Heart right ventricle (tissue), 16 donors: ENCODE measurements at regions not wholly inside any gene's neighbourhood (a gene's known extent, or its start where the extent isn't known, plus 50 kb on each side); places are given as distances from the start of the nearest gene placed in this dataset.

Experiments used
- ATAC-seq, 8 donors: fragments of 200-7000 bp; cut with Tn5 transposase; one replicate each; pipeline ENCODE4 v1.9.1; 2020; ENCODE audit warnings: mild to moderate bottlenecking in 8 of 8, moderate library complexity in 8 of 8, moderate number of reproducible peaks in 1 of 8
- DNase-seq, 2 donors: peaks; one replicate each; pipeline ENCODE4 v3.0.0-alpha.2; 2020
- H3K27ac ChIP-seq, 10 donors: fragments of 200-600 bp; sonication (generic) in 2 of 10; one replicate each; pipeline versions ENCODE4 v1.5.0 to v1.8.0; 2020 to 2022; ENCODE audit warnings: mild to moderate bottlenecking in 3 of 10
- H3K27me3 ChIP-seq, 7 donors: fragments of 200-600 bp; one replicate each; pipeline ENCODE4 v1.8.0; 2021 to 2022; ENCODE audit warnings: mild to moderate bottlenecking in 2 of 7
- H3K36me3 ChIP-seq, 9 donors: fragments of 200-600 bp; sonication (generic) in 1 of 9; one replicate each; pipeline versions ENCODE4 v1.5.0 to v1.8.0; 2020 to 2022; ENCODE audit warnings: mild to moderate bottlenecking in 2 of 9
- H3K4me1 ChIP-seq, 9 donors: fragments of 200-600 bp; sonication (generic) in 1 of 9; one replicate each; pipeline versions ENCODE4 v1.5.0 to v1.8.0; 2020 to 2022; ENCODE audit warnings: mild to moderate bottlenecking in 4 of 9
- H3K4me3 ChIP-seq, 10 donors: fragments of 200-600 bp; sonication (generic) in 2 of 10; one replicate each; pipeline versions ENCODE4 v1.5.0 to v1.8.0; 2020 to 2022; ENCODE audit warnings: mild to moderate bottlenecking in 7 of 10, moderate library complexity in 2 of 10
- H3K9me3 ChIP-seq, 11 donors: fragments of 200-600 bp in 10 of 11; sonication (generic) in 2 of 11; one replicate each; pipeline versions ENCODE4 v1.5.0 to v1.8.0; 2013 to 2022; ENCODE audit warnings: mild to moderate bottlenecking in 2 of 11, control low read depth in 1 of 11, moderate library complexity in 1 of 11
- WGBS, 2 donors: extraction: QIAGEN DNeasy Blood & Tissue Kit; methylation state at CpG; one replicate each; pipeline ENCODE4 v1.1.7; 2013; ENCODE audit warnings: inconsistent platforms in 1 of 2; 5-methylcytosine and 5-hydroxymethylcytosine counted together
- intact Hi-C, 10 donors: fragments of 100-400 bp; cut with DNase I; formaldehyde crosslinking; loops; one replicate each; pipeline versions ENCODE4 v1.11.1 to v1.14.2; 2022
- TF ChIP-seq, protein P1 (sequence below), 9 donors: fragments of 200-600 bp; sonication (generic) in 2 of 9; IDR thresholded peaks; one replicate each; pipeline versions ENCODE4 v1.5.0 to v1.8.0; 2021 to 2022; ENCODE audit warnings: antibody characterized with exemption in 9 of 9, mild to moderate bottlenecking in 5 of 9, moderate library complexity in 1 of 9
- donor health status: Arrhythmogenic right ventricular cardiomyopathy.
- donor health status: ischemic (EF 13 %, LVEDD 7.1; RV severe dilation, severe dysfunction).
- donor health status: healthy with polysubstance abuse.
- donor health status: DM: no; HTN: yes; CAD: no.
- donor health status: DM: no; HTN: no; CAD: no.
- donor health status: ischemic (EF 25% LVEDD 6.9; RV normal size, moderate dysfunction).
- donor health status: ischemic (EF 25% LVEDD 5.7; RV mildly dilated, moderate dysfunction).
- donor health status: healthy.
- donor health status: DM: yes; HTN: yes; CAD: no.
- donor health status: Ischemic cardiomyopathy.
- donor health status: ischemic (EF 35%, LVEDD 5.7; RV mildly dilated, moderate dysfunction).
- donor health status: nonischemic (EF 11% LVEDD 7.7; RV severe dilation, severe dysfunction).
- donor health status: DM: yes; HTN: yes; CAD: no.
- donor health status: PGD.
- donor health status: ischemic (EF 29% LVEDD 5.4; RV normal size, mild dysfunction).
- donor health status: nonischemic (EF 23%, LVEDD 6.1; RV moderate dilation, normal function).

DNA sequence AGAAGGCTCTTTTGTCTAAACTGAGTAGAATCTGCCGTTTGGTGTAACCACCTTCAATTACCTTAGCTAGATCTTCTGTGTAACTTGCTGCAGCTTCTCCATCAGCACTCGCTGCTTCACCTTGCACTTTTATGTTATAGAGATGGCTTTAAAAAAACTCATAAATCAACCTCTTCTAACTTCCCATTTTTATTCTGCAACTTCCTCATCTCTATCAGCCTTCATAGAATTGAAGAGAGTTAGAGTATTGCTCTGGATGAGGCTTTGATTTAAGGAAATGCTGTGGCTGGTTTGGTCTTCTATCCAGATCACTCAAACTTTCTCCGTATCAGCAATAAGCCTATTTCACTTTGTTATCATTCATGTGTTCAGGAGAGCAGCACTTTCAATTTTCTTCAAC lies 1131.9 kb upstream of the CELF2 start:
- no peaks in the 10 kb centered on the region for H3K27me3 ChIP-seq
- peaks cover 0 to 32% (median 8%) of the 10 kb centered on the region in 11 donors for H3K9me3 ChIP-seq
- no peaks in the 10 kb centered on the region for H3K4me1 ChIP-seq
- DNase-seq (no peak), ATAC-seq (no peak)
- TF ChIP-seq, protein P1, sequence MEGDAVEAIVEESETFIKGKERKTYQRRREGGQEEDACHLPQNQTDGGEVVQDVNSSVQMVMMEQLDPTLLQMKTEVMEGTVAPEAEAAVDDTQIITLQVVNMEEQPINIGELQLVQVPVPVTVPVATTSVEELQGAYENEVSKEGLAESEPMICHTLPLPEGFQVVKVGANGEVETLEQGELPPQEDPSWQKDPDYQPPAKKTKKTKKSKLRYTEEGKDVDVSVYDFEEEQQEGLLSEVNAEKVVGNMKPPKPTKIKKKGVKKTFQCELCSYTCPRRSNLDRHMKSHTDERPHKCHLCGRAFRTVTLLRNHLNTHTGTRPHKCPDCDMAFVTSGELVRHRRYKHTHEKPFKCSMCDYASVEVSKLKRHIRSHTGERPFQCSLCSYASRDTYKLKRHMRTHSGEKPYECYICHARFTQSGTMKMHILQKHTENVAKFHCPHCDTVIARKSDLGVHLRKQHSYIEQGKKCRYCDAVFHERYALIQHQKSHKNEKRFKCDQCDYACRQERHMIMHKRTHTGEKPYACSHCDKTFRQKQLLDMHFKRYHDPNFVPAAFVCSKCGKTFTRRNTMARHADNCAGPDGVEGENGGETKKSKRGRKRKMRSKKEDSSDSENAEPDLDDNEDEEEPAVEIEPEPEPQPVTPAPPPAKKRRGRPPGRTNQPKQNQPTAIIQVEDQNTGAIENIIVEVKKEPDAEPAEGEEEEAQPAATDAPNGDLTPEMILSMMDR (IDR thresholded peaks at IDR 0.05): no peak
- H3K4me3 ChIP-seq: no peak overlapping the region
- no peaks in the 10 kb centered on the region for H3K36me3 ChIP-seq
- WGBS, 2 donors: 80 to 82% methylated on average over 3 of the region's 3 CpGs
- intact Hi-C loops: no loop called here
- H3K27ac ChIP-seq: no peak overlapping the region

DNA sequence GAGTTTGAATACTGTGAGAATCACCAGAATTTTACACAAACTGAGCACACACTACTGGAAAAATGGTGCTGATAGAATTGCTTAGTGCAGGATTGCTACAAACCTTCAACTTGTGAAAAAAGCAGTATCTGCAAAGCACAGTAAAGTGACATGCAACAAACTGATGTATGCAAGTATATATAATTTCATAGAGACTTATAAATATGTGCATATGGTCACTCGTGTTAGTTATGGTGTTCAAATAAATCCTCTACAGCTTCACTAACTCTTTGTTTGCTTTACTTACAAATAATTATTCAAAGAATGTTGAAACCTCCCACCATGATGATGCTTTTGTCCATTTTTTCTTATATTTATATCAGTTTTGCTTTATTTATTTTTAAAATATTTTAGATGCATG lies 1130.9 kb upstream of the CELF2 start:
- TF ChIP-seq, protein P1 (IDR thresholded peaks at IDR 0.05): no peak
- Histone ChIP-seq H3K9me3 (peaks cover 0 to 24% (median 8%) of the 10 kb centered on the region in 11 donors), H3K27ac (no peak overlapping the region), H3K4me3 (no peak overlapping the region), H3K27me3 (no peaks in the 10 kb centered on the region), H3K4me1 (no peaks in the 10 kb centered on the region), H3K36me3 (no peaks in the 10 kb centered on the region)
- no peak for DNase-seq
- WGBS, 2 donors: 78 to 81% methylated on average over 1 of the region's 1 CpG
- no peak for ATAC-seq
- intact Hi-C loops: no loop called here

DNA sequence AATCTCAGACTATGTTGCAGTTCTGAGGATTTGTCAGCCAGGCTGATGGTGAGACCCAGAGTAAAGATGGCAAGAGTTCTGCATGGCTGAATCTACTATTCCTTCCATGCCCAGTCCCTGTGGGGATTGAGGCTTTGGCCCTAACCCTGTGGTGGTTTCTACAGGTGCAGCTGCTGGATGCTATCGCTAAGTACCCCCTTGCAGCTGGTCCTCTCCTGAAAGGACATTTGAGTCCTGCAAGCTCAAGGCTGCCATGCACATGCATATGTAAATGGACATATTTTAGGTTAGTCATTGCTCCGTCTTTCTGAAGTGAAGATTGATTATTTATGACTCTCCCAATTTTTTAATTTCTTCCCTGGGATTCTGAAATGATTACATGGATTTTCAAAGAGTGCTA lies 1122.2 kb upstream of the CELF2 start:
- H3K4me1 ChIP-seq: no peaks in the 10 kb centered on the region
- H3K36me3 ChIP-seq: no peaks in the 10 kb centered on the region
- H3K4me3 ChIP-seq: no peak overlapping the region
- no peaks in the 10 kb centered on the region for H3K27me3 ChIP-seq
- intact Hi-C loops: no loop called here
- ATAC-seq (no peak), DNase-seq (no peak)
- TF ChIP-seq, protein P1 (IDR thresholded peaks at IDR 0.05): no peak
- no peak overlapping the region for H3K27ac ChIP-seq
- WGBS, 2 donors: 90% methylated on average over 2 of the region's 2 CpGs
- peaks cover 0 to 6% (median 0%) of the 10 kb centered on the region in 11 donors for H3K9me3 ChIP-seq

DNA sequence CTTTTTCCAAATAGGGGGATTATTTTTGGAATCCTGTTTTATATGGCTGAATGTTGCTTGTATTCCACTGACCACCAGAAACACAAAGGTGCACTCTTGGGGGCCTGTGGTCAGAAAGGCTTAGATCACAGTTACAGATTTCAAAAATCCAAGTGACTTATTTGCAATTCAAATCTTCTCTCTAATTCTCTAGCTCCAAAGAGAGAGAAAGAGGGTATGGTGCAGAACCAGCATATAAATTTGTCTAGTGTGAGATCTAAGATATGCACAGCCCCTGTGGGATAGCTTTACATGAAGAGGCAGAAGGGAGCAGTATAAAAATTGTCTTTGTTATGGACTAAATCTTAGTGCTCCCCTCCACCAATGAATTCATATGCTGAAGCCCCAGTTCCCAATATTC lies 1121.7 kb upstream of the CELF2 start:
- Histone ChIP-seq H3K4me3 (no peak overlapping the region), H3K9me3 (peaks cover 0 to 6% (median 0%) of the 10 kb centered on the region in 11 donors), H3K36me3 (no peaks in the 10 kb centered on the region), H3K4me1 (no peaks in the 10 kb centered on the region), H3K27ac (no peak overlapping the region), H3K27me3 (no peaks in the 10 kb centered on the region)
- DNase-seq: no peak
- TF ChIP-seq, protein P1 (IDR thresholded peaks at IDR 0.05): no peak
- intact Hi-C loops: no loop called here
- no peak for ATAC-seq
